Transverse colon (tissue), 4 donors: ENCODE measurements at regions not wholly inside any gene's neighbourhood (a gene's known extent, or its start where the extent isn't known, plus 50 kb on each side); places are given as distances from the start of the nearest gene placed in this dataset.

ENCODE experiments used
- CTCF ChIP-seq, 5 experiments: fragments of 200-600 bp in 3 of 5; fragments of 450-650 bp in 2 of 5; sonication (generic) in 3 of 5; IDR thresholded peaks; 1 replicate in 2 of 5; 2 replicates in 3 of 5; pipeline ENCODE4 v1.5.1; 2016 to 2017; ENCODE audit warnings: antibody characterized with exemption in 5 of 5, inconsistent platforms in 3 of 5, mild to moderate bottlenecking in 2 of 5, moderate library complexity in 1 of 5
- EP300 ChIP-seq: sonication (generic); formaldehyde crosslinking; IDR thresholded peaks from one replicate; pipeline ENCODE4 v1.6.1; 2017; ENCODE audit warnings: antibody characterized with exemption, low read depth
- POLR2A ChIP-seq: fragments of 450-650 bp; IDR thresholded peaks from one replicate; pipeline ENCODE4 v1.6.1; 2016; ENCODE audit warnings: antibody characterized with exemption, mild to moderate bottlenecking, moderate library complexity
- POLR2AphosphoS5 ChIP-seq, 3 donors: sonication (generic); formaldehyde crosslinking; IDR thresholded peaks; one replicate each; pipeline ENCODE4 v1.6.1; 2016; ENCODE audit warnings: antibody characterized with exemption in 3 of 3

- TF ChIP-seq CTCF (IDR thresholded peaks at IDR 0.05) (no peak), POLR2A (no peak), EP300 (no peak), POLR2AphosphoS5 (IDR thresholded peaks at IDR 0.05) (no peak)
Measured at GRCh38 chr13:22114630-22115311, 443.9 kb downstream of the FGF9 start.
